ENCODE measurements at regions not wholly inside any gene's neighbourhood (a gene's known extent, or its start where the extent isn't known, plus 50 kb on each side); places are given as distances from the start of the nearest gene placed in this dataset.

- TF ChIP-seq, protein P1, sequence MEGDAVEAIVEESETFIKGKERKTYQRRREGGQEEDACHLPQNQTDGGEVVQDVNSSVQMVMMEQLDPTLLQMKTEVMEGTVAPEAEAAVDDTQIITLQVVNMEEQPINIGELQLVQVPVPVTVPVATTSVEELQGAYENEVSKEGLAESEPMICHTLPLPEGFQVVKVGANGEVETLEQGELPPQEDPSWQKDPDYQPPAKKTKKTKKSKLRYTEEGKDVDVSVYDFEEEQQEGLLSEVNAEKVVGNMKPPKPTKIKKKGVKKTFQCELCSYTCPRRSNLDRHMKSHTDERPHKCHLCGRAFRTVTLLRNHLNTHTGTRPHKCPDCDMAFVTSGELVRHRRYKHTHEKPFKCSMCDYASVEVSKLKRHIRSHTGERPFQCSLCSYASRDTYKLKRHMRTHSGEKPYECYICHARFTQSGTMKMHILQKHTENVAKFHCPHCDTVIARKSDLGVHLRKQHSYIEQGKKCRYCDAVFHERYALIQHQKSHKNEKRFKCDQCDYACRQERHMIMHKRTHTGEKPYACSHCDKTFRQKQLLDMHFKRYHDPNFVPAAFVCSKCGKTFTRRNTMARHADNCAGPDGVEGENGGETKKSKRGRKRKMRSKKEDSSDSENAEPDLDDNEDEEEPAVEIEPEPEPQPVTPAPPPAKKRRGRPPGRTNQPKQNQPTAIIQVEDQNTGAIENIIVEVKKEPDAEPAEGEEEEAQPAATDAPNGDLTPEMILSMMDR (conservative IDR thresholded peaks at IDR 0.05; ENCODE audit: low read depth in 2 of 2) = no peak
- TF ChIP-seq EZH2 (IDR thresholded peaks at IDR 0.05; ENCODE audit: low read depth, unreplicated experiment) (no peak), POLR2AphosphoS5 (IDR thresholded peaks at IDR 0.05; ENCODE audit: low read depth) (no peak)
Measured at GRCh38 chr10:130351466-130352290, 215.5 kb downstream of the GLRX3 start.

Measured in GM23338 (cell line).